ENCODE measurements at regions not wholly inside any gene's neighbourhood (a gene's known extent, or its start where the extent isn't known, plus 50 kb on each side); places are given as distances from the start of the nearest gene placed in this dataset.

DNA sequence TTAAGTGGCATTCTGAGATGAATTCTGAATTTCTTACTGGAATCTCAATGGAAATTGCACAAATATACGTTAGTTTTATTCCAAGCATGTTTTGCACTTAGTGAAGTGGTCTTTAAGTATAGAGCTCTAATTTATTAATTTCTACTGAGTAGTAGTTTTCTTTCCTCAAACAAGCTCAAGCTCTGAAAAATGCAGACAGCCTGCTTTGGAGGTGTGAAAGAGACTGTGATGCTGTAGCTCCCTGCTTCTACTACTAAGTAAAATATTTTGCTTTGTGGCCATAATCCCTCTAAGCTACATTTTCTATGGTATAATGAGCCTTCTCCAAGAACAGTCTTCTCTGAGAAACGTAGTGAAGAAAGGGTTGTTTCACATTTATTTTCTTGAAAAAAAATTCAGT, 243.5 kb upstream of the HS3ST5 start:
- DNase-seq: no peak
- no peaks in the 10 kb centered on the region for H3K36me3 ChIP-seq (ENCODE audit: control insufficient read depth, insufficient read depth, low read length)

DNA sequence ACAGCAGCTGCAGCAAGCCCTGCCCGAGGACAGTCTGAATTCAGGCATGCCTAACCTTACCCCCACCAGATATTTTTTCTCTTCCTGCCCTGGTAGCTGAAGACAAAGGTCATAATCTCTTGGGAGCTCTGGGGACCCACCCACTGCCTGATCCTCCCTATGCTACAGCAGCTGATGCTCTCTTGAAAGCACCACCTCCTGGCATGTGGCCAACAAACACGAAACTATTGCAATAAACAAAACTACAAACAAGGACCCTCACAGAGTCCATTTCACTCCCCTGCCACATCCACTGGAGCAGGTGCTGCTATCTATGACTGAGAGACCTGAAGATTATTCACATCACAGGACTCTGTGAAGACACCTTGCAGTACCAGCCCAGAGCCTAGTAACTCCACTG, 238.5 kb upstream of the HS3ST5 start:
- Histone ChIP-seq H3K27ac (ENCODE audit: insufficient read depth, low read length, poor library complexity, severe bottlenecking) (no peak overlapping the region), H3K36me3 (ENCODE audit: control insufficient read depth, insufficient read depth, low read length) (no peaks in the 10 kb centered on the region), H3K4me3 (ENCODE audit: insufficient read depth, low read depth, low read length, poor library complexity, severe bottlenecking) (no peak overlapping the region), H3K4me1 (ENCODE audit: control insufficient read depth, insufficient read depth, low read length, poor library complexity, severe bottlenecking) (no peaks in the 10 kb centered on the region), H3K27me3 (replicated peaks; ENCODE audit: control insufficient read depth, insufficient read depth, low read length, poor library complexity, severe bottlenecking) (no peaks in the 10 kb centered on the region), H3K9me3 (ENCODE audit: control insufficient read depth, low read length) (no peaks in the 10 kb centered on the region)
- DNase-seq: no peak

More for the DNA sequence above, 243.5 kb upstream of the HS3ST5 start:
- no peak overlapping the region for H3K27ac ChIP-seq (ENCODE audit: insufficient read depth, low read length, poor library complexity, severe bottlenecking)
- H3K4me1 ChIP-seq (ENCODE audit: control insufficient read depth, insufficient read depth, low read length, poor library complexity, severe bottlenecking): no peaks in the 10 kb centered on the region
- no peaks in the 10 kb centered on the region for H3K27me3 ChIP-seq (replicated peaks; ENCODE audit: control insufficient read depth, insufficient read depth, low read length, poor library complexity, severe bottlenecking)
- no peaks in the 10 kb centered on the region for H3K9me3 ChIP-seq (ENCODE audit: control insufficient read depth, low read length)
- H3K4me3 ChIP-seq (ENCODE audit: insufficient read depth, low read depth, low read length, poor library complexity, severe bottlenecking): no peak overlapping the region

DNA sequence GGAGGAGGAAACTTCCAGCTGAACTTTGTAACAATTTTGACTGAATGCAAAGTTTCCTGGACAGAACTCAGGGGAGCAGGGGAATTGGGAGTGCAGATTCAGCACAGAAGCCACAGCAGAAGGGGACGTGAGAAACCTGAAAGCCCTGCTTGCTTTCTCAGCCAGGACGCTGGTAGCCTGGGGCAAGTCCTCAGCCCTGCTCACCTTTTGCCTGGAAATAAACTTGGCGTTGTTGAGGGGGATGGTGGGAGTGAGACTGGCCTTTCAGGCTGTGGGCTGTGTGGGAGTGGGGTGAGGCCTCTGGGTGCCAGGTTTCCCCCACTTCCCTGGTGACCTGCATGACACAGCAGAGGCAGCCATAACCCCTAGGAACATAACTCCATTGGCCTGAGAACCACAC, 238.1 kb upstream of the HS3ST5 start:
- H3K4me1 ChIP-seq (ENCODE audit: control insufficient read depth, insufficient read depth, low read length, poor library complexity, severe bottlenecking): no peaks in the 10 kb centered on the region
- no peaks in the 10 kb centered on the region for H3K36me3 ChIP-seq (ENCODE audit: control insufficient read depth, insufficient read depth, low read length)
- no peak overlapping the region for H3K4me3 ChIP-seq (ENCODE audit: insufficient read depth, low read depth, low read length, poor library complexity, severe bottlenecking)
- no peak for DNase-seq
- no peaks in the 10 kb centered on the region for H3K27me3 ChIP-seq (replicated peaks; ENCODE audit: control insufficient read depth, insufficient read depth, low read length, poor library complexity, severe bottlenecking)
- H3K9me3 ChIP-seq (ENCODE audit: control insufficient read depth, low read length): no peaks in the 10 kb centered on the region
- H3K27ac ChIP-seq (ENCODE audit: insufficient read depth, low read length, poor library complexity, severe bottlenecking): no peak overlapping the region

DNA sequence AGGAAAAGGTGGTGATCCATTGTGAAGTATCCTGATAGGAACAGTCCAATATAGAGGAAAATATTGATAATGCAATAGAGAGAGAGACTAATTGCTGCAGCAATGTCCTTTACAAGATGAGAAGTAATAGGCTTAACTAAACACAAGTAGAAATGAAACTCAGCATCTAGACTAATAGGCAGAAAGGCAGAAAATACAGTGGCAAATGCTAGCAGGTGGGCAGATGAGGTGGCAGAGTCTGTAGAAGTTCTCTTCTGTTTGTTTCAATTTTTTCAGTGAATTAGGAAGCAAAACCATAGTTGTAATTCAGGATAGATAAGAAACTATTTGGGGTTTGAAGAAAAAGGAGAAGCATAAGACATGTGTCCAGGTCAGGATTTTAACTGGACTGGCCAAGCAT, 236.7 kb upstream of the HS3ST5 start:
- H3K4me3 ChIP-seq (ENCODE audit: insufficient read depth, low read depth, low read length, poor library complexity, severe bottlenecking): no peak overlapping the region
- no peaks in the 10 kb centered on the region for H3K36me3 ChIP-seq (ENCODE audit: control insufficient read depth, insufficient read depth, low read length)
- no peaks in the 10 kb centered on the region for H3K9me3 ChIP-seq (ENCODE audit: control insufficient read depth, low read length)
- no peak for DNase-seq
- H3K27me3 ChIP-seq (replicated peaks; ENCODE audit: control insufficient read depth, insufficient read depth, low read length, poor library complexity, severe bottlenecking): no peaks in the 10 kb centered on the region
- no peak overlapping the region for H3K27ac ChIP-seq (ENCODE audit: insufficient read depth, low read length, poor library complexity, severe bottlenecking)
- no peaks in the 10 kb centered on the region for H3K4me1 ChIP-seq (ENCODE audit: control insufficient read depth, insufficient read depth, low read length, poor library complexity, severe bottlenecking)

DNA sequence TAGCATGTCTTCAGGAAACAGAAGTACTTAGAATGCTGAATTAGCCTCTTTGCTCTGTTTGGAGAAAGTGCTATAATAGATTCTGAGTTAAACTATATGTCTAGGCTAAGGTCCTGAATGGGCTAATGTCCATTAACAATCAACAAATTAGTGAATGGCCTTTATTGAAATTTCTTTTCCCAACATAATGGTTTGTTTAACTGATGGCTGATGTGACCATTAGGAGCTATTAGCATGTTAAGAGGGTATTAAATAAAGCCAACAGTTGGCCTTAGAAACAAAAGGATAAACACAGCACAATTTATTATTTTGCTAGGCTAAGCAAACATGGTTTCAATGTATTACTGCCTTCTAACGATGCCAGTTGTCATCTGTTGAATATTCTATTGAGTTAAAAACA, 234.3 kb upstream of the HS3ST5 start:
- Histone ChIP-seq H3K9me3 (ENCODE audit: control insufficient read depth, low read length) (no peaks in the 10 kb centered on the region), H3K4me3 (ENCODE audit: insufficient read depth, low read depth, low read length, poor library complexity, severe bottlenecking) (no peak overlapping the region), H3K4me1 (ENCODE audit: control insufficient read depth, insufficient read depth, low read length, poor library complexity, severe bottlenecking) (no peaks in the 10 kb centered on the region), H3K27ac (ENCODE audit: insufficient read depth, low read length, poor library complexity, severe bottlenecking) (no peak overlapping the region), H3K27me3 (replicated peaks; ENCODE audit: control insufficient read depth, insufficient read depth, low read length, poor library complexity, severe bottlenecking) (no peaks in the 10 kb centered on the region), H3K36me3 (ENCODE audit: control insufficient read depth, insufficient read depth, low read length) (no peaks in the 10 kb centered on the region)
- DNase-seq: no peak

DNA sequence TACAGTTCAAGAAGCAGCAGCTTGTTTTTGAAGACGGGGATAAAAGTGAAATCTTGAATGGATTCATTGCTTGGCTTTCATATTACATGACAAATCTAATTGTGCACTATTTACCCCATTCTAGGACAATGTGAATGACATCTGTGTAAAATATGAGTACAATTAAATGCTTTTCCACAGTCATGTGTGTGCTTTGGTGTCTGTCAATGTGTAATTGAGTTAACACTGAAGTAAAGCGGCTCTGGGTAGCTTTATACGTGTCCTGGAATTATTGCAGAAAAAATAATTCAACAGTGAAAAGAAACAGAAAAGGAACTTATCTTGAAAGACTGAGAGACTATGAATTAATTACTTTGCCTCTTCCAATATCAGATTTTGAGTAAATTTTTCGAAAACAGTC, 233.5 kb upstream of the HS3ST5 start:
- no peak for DNase-seq
- Histone ChIP-seq H3K27ac (ENCODE audit: insufficient read depth, low read length, poor library complexity, severe bottlenecking) (no peak overlapping the region), H3K4me3 (ENCODE audit: insufficient read depth, low read depth, low read length, poor library complexity, severe bottlenecking) (no peak overlapping the region), H3K27me3 (replicated peaks; ENCODE audit: control insufficient read depth, insufficient read depth, low read length, poor library complexity, severe bottlenecking) (no peaks in the 10 kb centered on the region), H3K36me3 (ENCODE audit: control insufficient read depth, insufficient read depth, low read length) (no peaks in the 10 kb centered on the region), H3K4me1 (ENCODE audit: control insufficient read depth, insufficient read depth, low read length, poor library complexity, severe bottlenecking) (no peaks in the 10 kb centered on the region), H3K9me3 (ENCODE audit: control insufficient read depth, low read length) (no peaks in the 10 kb centered on the region)

DNA sequence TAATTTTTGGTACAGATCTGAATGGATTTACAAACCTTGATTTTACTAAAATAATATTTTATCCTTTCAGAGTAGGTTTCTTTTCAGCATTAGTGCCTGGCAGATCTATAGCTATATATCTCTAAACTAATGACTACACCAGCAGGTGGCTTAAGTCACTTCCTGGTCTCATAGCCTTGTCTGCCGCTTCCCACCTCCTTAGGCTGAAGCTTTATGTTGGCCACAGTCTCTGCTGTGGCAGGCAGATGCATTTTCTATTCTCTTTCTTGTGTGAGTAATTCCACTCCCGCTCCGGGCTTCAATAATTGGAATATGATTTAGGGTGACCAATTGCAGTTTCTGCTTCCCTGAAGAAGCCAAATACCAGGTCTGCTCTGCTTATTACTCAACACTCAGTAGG, 226.8 kb upstream of the HS3ST5 start:
- no peaks in the 10 kb centered on the region for H3K36me3 ChIP-seq (ENCODE audit: control insufficient read depth, insufficient read depth, low read length)
- H3K4me1 ChIP-seq (ENCODE audit: control insufficient read depth, insufficient read depth, low read length, poor library complexity, severe bottlenecking): no peaks in the 10 kb centered on the region
- H3K27ac ChIP-seq (ENCODE audit: insufficient read depth, low read length, poor library complexity, severe bottlenecking): no peak overlapping the region
- H3K27me3 ChIP-seq (replicated peaks; ENCODE audit: control insufficient read depth, insufficient read depth, low read length, poor library complexity, severe bottlenecking): no peaks in the 10 kb centered on the region
- no peak for DNase-seq
- no peak overlapping the region for H3K4me3 ChIP-seq (ENCODE audit: insufficient read depth, low read depth, low read length, poor library complexity, severe bottlenecking)
- H3K9me3 ChIP-seq (ENCODE audit: control insufficient read depth, low read length): no peaks in the 10 kb centered on the region

DNA sequence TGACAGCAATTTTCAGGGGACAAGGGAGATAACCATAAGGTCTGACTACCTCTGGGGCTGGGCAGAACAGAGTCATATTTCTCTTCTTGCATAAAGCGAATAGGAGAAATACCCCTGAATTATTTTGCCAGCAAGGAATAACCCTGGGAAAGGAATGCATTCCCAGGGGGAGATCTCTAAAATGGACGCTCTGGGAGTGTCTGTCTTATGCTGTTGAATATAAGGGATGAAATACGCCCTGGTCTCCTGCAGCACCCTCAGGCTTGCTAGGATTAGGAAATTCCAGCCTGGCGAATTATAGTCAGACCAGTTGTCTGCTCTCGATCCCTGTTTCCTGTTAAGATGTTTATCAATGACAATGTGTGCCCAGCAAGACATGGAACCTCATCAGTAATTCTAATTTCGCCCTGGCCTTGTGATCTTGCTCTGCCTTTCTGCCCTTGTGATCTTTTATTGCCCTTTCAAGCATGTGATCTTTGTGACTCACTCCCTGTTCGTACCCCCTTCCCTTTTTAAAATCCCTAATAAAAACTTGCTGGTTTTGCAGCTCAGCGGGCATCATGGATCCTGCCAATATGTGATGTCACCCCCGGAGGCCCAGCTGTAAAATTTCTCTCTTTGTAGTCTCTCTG, 221.6 kb upstream of the HS3ST5 start:
- no peaks in the 10 kb centered on the region for H3K27me3 ChIP-seq (replicated peaks; ENCODE audit: control insufficient read depth, insufficient read depth, low read length, poor library complexity, severe bottlenecking)
- no peak for DNase-seq
- H3K36me3 ChIP-seq (ENCODE audit: control insufficient read depth, insufficient read depth, low read length): no peaks in the 10 kb centered on the region
- H3K27ac ChIP-seq (ENCODE audit: insufficient read depth, low read length, poor library complexity, severe bottlenecking): no peak overlapping the region
- no peaks in the 10 kb centered on the region for H3K4me1 ChIP-seq (ENCODE audit: control insufficient read depth, insufficient read depth, low read length, poor library complexity, severe bottlenecking)
- no peak overlapping the region for H3K4me3 ChIP-seq (ENCODE audit: insufficient read depth, low read depth, low read length, poor library complexity, severe bottlenecking)
- no peaks in the 10 kb centered on the region for H3K9me3 ChIP-seq (ENCODE audit: control insufficient read depth, low read length)

DNA sequence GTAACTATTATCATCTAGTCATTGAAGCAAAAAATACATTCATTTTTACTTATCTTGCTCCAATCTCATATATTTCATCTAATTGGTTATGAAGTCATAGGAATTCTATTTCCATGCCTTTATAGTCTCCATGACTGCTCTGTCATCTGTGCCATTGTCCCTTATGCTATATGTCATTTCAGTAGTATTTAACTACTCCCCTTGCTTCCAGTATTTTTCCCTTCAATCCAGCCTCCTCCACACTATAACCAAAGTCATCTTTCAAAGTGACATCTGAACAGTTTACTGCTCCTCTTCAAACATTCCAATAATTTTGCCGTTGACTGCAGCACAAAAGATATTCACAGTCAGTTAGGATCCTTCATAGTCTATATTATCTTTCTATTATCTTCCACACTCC, 216.6 kb upstream of the HS3ST5 start:
- no peaks in the 10 kb centered on the region for H3K9me3 ChIP-seq (ENCODE audit: control insufficient read depth, low read length)
- no peak overlapping the region for H3K4me3 ChIP-seq (ENCODE audit: insufficient read depth, low read depth, low read length, poor library complexity, severe bottlenecking)
- H3K27ac ChIP-seq (ENCODE audit: insufficient read depth, low read length, poor library complexity, severe bottlenecking): no peak overlapping the region
- H3K27me3 ChIP-seq (replicated peaks; ENCODE audit: control insufficient read depth, insufficient read depth, low read length, poor library complexity, severe bottlenecking): no peaks in the 10 kb centered on the region
- H3K36me3 ChIP-seq (ENCODE audit: control insufficient read depth, insufficient read depth, low read length): no peaks in the 10 kb centered on the region
- no peaks in the 10 kb centered on the region for H3K4me1 ChIP-seq (ENCODE audit: control insufficient read depth, insufficient read depth, low read length, poor library complexity, severe bottlenecking)
- DNase-seq: no peak

DNA sequence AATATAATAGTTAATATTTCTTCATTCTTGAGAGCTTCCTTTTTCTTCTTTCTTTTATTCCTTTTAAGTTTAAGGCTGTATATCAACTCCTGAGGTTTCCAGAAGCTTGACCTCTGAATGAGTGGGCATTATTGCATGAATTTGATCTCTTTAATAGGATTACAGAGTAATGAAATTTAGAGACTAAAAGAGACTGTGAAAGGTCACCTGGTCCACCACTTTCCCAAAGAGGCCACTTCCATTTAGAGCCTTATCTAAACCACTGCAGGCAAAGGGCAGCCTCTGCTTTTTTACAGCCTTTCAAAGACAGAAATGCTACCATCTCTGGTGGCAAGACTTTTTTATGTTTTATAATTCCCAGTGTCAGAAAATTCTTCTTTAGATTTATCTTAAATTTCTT, 215.3 kb upstream of the HS3ST5 start:
- DNase-seq: no peak
- H3K4me3 ChIP-seq (ENCODE audit: insufficient read depth, low read depth, low read length, poor library complexity, severe bottlenecking): no peak overlapping the region
- H3K4me1 ChIP-seq (ENCODE audit: control insufficient read depth, insufficient read depth, low read length, poor library complexity, severe bottlenecking): no peaks in the 10 kb centered on the region
- H3K36me3 ChIP-seq (ENCODE audit: control insufficient read depth, insufficient read depth, low read length): no peaks in the 10 kb centered on the region
- H3K27ac ChIP-seq (ENCODE audit: insufficient read depth, low read length, poor library complexity, severe bottlenecking): no peak overlapping the region
- no peaks in the 10 kb centered on the region for H3K27me3 ChIP-seq (replicated peaks; ENCODE audit: control insufficient read depth, insufficient read depth, low read length, poor library complexity, severe bottlenecking)
- H3K9me3 ChIP-seq (ENCODE audit: control insufficient read depth, low read length): no peaks in the 10 kb centered on the region
